Hematopoietic multipotent progenitor cell treated with erythropoietin and hydrocortisone succinate and interleukin-3 and kit ligand, for 6 days (in vitro differentiated cells): ENCODE measurements at regions not wholly inside any gene's neighbourhood (a gene's known extent, or its start where the extent isn't known, plus 50 kb on each side); places are given as distances from the start of the nearest gene placed in this dataset.

ENCODE experiments used
- DNase-seq: peaks from one replicate; pipeline ENCODE4 v3.0.0-alpha.2; 2015

- no peak for DNase-seq
Observed at GRCh38 chr17:77399319-77399957, 258.7 kb downstream of the SEC14L1 start.

DNA sequence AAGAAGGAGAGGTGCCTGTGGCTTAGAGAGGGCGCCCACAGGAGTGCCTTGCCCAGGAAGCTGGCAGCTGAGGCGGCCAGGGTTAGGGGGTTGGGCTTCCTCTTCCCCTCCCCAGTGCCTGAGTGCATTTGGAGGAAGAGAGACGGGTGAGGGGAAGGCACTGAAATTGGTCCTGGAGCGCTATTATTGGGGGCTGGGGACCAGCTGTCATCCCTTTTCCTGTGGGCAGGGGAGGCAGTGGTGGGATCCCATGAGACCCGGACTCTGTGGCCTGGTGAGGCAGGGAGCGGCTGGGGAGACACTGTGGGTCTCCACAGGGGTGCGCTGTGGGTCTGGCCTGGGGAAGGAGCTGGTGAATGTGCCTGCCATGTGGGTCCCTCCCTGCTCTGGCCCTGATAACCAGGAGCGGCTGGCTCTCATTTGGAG lies 259.7 kb downstream of the SEC14L1 start:
- DNase-seq = peak; percentile 88

- DNase-seq = no peak
Observed at GRCh38 chr17:77402159-77402731, 261.5 kb downstream of the SEC14L1 start.

GRCh38 chr17:77403854-77404253 lies 263.1 kb downstream of the SEC14L1 start:
- no peak for DNase-seq

DNA sequence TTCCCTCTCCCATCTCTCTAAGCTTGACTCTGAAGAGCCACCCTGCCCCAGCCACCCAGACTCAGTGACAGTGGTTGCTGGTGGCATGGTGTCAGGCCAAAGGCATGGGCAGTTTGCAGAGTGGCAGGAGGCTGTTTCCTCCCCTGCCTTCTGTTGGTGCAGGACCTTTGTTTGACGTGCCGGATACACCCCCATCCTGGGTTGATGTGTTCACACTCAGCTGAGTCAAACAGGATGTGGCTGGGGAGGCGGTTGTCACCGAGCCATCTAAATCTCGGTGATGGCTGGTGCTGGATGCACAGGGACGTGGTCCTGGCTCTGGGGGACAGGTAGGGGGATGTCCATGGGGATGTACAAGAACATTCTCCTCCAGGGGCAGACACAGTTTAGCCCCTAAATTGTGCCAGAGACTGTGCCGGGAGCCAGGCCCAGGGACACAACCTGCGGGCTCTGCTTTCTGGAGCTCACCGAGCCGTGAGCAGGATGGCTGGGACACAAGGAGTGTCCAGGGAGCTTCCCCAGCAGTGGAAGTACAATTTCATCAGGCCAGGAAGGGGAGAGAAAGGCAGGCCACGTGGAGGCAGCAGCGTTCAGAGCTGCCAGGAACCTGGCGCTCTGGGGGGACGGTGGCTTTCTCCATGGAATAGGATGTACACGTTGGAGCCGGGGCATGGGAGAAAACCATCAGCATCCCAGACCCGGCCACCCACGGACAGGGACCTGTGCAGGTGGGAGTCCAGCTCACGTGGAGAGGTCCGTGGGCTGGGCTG lies 264.2 kb downstream of the SEC14L1 start:
- DNase-seq = peak; percentile 72

GRCh38 chr17:77405867-77406732 lies 265.3 kb downstream of the SEC14L1 start:
- DNase-seq = peak; percentile 41

- DNase-seq = no peak
Observed at GRCh38 chr17:77407321-77408277, 266.8 kb downstream of the SEC14L1 start.

GRCh38 chr17:77408284-77408683 lies 267.5 kb downstream of the SEC14L1 start:
- no peak for DNase-seq

GRCh38 chr17:77409282-77410161 lies 268.8 kb downstream of the SEC14L1 start:
- DNase-seq = no peak

DNA sequence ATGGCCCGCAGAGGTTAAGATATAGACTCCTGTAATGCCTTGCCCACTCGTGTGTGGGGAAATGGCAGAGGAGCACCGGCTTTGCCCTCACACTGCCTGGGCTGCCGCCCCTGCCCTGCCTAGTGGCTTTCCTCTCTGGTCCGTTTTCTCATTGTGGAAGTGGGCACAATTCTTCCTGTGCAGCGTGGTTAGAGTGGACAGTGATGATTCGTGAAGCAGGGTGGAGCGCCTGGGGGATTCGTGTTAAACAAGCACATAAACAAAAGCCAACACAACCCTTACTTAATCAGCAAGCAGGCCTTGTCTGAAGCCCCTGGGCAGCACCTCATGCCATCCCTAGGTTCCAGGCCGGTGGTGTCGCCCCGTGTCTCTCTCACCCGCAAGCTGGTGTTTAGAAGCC lies 269.7 kb downstream of the SEC14L1 start:
- no peak for DNase-seq

- DNase-seq = no peak
Observed at GRCh38 chr17:77414811-77415400, 274.1 kb downstream of the SEC14L1 start.

DNA sequence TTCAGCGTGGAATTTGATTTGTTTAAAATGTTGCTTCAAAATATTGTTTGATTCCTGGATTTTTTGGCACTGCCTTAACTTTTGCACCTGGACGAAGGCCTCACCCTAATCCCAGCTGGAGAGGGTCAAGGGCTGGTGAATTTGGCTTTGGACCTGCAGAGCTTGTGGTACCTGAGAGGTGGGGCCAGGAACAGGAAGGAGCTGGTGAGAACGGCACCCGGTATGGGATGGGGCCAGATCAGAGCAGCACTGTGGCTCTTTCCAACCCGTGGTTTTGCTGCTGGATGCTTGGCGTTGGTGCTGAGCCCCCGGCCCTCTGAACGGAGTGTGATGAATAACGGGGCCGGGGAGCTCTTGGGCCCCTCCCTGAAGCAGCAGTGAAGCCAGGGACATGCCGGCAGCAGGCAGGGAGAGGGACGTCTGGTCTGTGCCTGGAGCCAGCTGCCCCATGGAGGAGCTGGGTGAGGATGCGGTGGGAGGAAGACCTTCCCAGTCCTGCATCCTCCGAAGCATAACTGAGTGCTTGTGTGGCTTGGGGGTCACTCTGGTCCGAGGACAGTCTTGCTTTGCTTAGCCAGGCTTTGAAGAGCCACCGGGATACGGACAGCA lies 275.4 kb downstream of the SEC14L1 start:
- DNase-seq = no peak

- DNase-seq = no peak
Observed at GRCh38 chr17:77417575-77417974, 276.8 kb downstream of the SEC14L1 start.

DNA sequence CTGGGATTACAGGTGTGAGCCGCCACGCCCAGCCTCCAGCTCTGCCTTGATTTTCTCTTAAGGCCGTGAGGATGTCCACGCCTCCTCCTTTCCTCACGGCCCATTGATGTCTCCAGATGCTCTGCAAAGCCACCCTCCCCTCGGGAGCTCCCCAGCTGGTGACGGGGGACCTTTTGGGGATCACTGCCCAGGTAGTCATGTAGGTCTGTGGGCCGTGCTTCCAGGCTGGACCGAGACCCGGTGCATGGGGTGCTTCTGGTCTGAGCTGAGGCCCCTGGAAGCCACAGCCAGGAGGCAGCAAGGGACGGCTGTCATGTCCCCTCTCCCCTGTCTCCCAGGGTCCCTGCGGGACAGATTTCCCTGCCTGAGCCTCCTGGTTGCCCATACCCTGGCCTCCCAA lies 277.8 kb downstream of the SEC14L1 start:
- DNase-seq = no peak

DNA sequence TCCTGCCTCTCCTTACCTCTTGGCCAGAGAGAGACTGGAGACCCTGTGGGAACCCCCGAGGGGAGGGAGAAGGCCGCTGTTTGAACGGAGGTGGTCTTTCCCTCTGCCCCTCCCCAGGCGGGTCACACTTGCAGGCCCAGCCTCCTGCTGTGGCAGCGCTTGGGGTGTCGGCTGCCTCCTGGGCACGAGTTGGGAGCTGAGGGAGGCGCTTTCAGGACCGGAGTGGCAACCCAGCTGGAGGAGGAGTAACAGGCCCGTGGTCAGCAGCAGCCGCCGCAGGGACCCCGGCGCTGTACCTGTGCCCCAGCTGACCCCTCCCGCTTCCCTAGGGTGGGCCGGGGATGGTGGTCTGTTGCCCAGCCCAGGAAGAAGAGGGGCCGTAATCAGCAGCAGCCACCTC lies 278.3 kb downstream of the SEC14L1 start:
- DNase-seq = no peak

DNA sequence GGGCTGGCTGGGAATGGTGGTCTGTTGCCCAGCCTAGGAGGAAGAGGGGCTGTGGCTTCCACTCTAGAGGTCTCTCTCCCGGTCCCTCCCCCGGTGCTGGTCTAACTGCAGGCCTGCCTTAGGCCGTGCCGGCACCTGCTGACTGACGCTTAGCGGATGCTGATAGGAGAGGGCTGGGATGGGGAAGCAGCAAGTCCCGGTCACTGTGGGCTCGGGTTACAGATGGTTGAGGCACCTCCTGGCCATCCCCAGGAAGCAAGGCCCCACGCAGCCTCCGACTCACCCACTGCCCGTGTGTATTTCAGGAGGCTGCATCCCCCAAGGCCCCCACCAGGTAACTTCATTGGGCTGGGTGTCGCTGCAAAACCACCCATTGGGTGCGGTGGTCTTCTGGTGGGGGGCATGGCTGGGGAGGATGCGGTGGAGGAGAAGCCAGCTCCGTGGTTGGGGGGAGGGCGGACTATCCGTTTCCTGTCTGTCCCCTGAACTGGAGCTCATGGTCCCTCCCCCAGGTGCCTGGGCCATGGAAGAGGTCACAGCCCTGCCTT lies 278.9 kb downstream of the SEC14L1 start:
- DNase-seq = no peak

GRCh38 chr17:77420095-77420803 lies 279.5 kb downstream of the SEC14L1 start:
- DNase-seq = no peak

GRCh38 chr17:77420804-77421629 lies 280.2 kb downstream of the SEC14L1 start:
- peak; percentile 42 for DNase-seq
